Activated T-cell treated with anti-CD3 and anti-CD28 coated beads, Interleukin-2, amount 50 U/mL, for 72 hours (primary cell): ENCODE measurements at regions not wholly inside any gene's neighbourhood (a gene's known extent, or its start where the extent isn't known, plus 50 kb on each side); places are given as distances from the start of the nearest gene placed in this dataset.

Experiments used
- ATAC-seq, 2 donors: fragments of 150-1000 bp; cut with Tn5 transposase; replicated peaks in 1 of 2; 2 replicates each; pipeline ENCODE4 v1.10.0; 2021; ENCODE audit warnings: moderate library complexity in 2 of 2, mild to moderate bottlenecking in 1 of 2
- DNase-seq, 2 donors: peaks; one replicate each; pipeline ENCODE4 v3.0.0; 2021 to 2022; ENCODE audit warnings: mixed read lengths in 1 of 2
- H3K27ac Mint-ChIP-seq: one replicate; pipeline ENCODE4 v1.8.0; 2022; ENCODE audit warnings: mild to moderate bottlenecking, moderate library complexity, mixed read lengths
- H3K27me3 Mint-ChIP-seq: one replicate; pipeline ENCODE4 v1.8.0; 2022; ENCODE audit warnings: low read depth, mixed read lengths
- H3K36me3 Mint-ChIP-seq, 2 donors: one replicate each; pipeline ENCODE4 v1.8.0; 2022; ENCODE audit warnings: mixed read lengths in 2 of 2, mild to moderate bottlenecking in 1 of 2; ENCODE audit not compliant: insufficient read depth in 2 of 2
- H3K4me1 Mint-ChIP-seq: one replicate; pipeline ENCODE4 v1.8.0; 2022; ENCODE audit warnings: low read depth, mixed read lengths
- H3K4me3 Mint-ChIP-seq, 2 donors: one replicate each; pipeline ENCODE4 v1.8.0; 2022; ENCODE audit warnings: mild to moderate bottlenecking in 2 of 2, mixed read lengths in 2 of 2, moderate library complexity in 2 of 2
- H3K9me3 Mint-ChIP-seq, 2 donors: one replicate each; pipeline ENCODE4 v1.8.0; 2022; ENCODE audit warnings: mixed read lengths in 2 of 2

- DNase-seq (no peak), ATAC-seq (no peak)
- Mint-ChIP-seq H3K9me3 (peaks cover 4 to 7% of the 10 kb centered on the region in 2 donors), H3K4me1 (no peaks in the 10 kb centered on the region), H3K27ac (no peak overlapping the region), H3K4me3 (no peak overlapping the region), H3K27me3 (peaks cover 14% of the 10 kb centered on the region), H3K36me3 (peaks cover 0 to 1% of the 10 kb centered on the region in 2 donors)
These were observed 124.4 kb upstream of the MAP1B start for GRCh38 chr5:71982717-71983395.

- Mint-ChIP-seq H3K4me1 (no peaks in the 10 kb centered on the region), H3K27me3 (peaks cover 26% of the 10 kb centered on the region), H3K9me3 (peaks cover 4 to 7% of the 10 kb centered on the region in 2 donors), H3K36me3 (peaks cover 0 to 1% of the 10 kb centered on the region in 2 donors), H3K4me3 (no peak overlapping the region), H3K27ac (no peak overlapping the region)
- ATAC-seq (no peak), DNase-seq (no peak)
These were observed 121.2 kb upstream of the MAP1B start for GRCh38 chr5:71986101-71986500.

GRCh38 chr5:71988808-71989207 is 118.5 kb upstream of the MAP1B start:
- H3K27ac Mint-ChIP-seq, result no peak overlapping the region

GRCh38 chr5:71993600-71993999 is 113.7 kb upstream of the MAP1B start:
- Mint-ChIP-seq H3K27ac (no peak overlapping the region), H3K9me3 (no peaks in the 10 kb centered on the region), H3K4me1 (no peaks in the 10 kb centered on the region), H3K27me3 (peaks cover 14% of the 10 kb centered on the region), H3K36me3 (no peaks in the 10 kb centered on the region), H3K4me3 (no peak overlapping the region)
- ATAC-seq (no peak), DNase-seq (no peak)

More at GRCh38 chr5:71988808-71989207, 118.5 kb upstream of the MAP1B start:
- DNase-seq, result no peak
- Mint-ChIP-seq H3K9me3 (peaks cover 0 to 2% of the 10 kb centered on the region in 2 donors), H3K36me3 (no peaks in the 10 kb centered on the region), H3K4me1 (no peaks in the 10 kb centered on the region), H3K27me3 (peaks cover 16% of the 10 kb centered on the region), H3K4me3 (no peak overlapping the region)
- ATAC-seq, result no peak

GRCh38 chr5:71996789-71997188 is 110.5 kb upstream of the MAP1B start:
- Mint-ChIP-seq H3K9me3 (no peaks in the 10 kb centered on the region), H3K27ac (no peak overlapping the region), H3K27me3 (peaks cover 7% of the 10 kb centered on the region), H3K4me1 (no peaks in the 10 kb centered on the region), H3K36me3 (no peaks in the 10 kb centered on the region), H3K4me3 (no peak overlapping the region)
- ATAC-seq, result no peak
- DNase-seq, result no peak

GRCh38 chr5:71998746-71999145 is 108.5 kb upstream of the MAP1B start:
- H3K9me3 Mint-ChIP-seq, result no peaks in the 10 kb centered on the region
- no peak overlapping the region for H3K4me3 Mint-ChIP-seq
- H3K27me3 Mint-ChIP-seq, result peaks cover 7% of the 10 kb centered on the region
- ATAC-seq (no peak), DNase-seq (no peak)
- H3K36me3 Mint-ChIP-seq, result no peaks in the 10 kb centered on the region
- H3K27ac Mint-ChIP-seq, result no peak overlapping the region
- H3K4me1 Mint-ChIP-seq, result no peaks in the 10 kb centered on the region

- H3K36me3 Mint-ChIP-seq, result no peaks in the 10 kb centered on the region
- no peak for DNase-seq
- H3K4me3 Mint-ChIP-seq, result no peak overlapping the region
- H3K27ac Mint-ChIP-seq, result no peak overlapping the region
- H3K9me3 Mint-ChIP-seq, result no peaks in the 10 kb centered on the region
- no peaks in the 10 kb centered on the region for H3K4me1 Mint-ChIP-seq
- peaks cover 7% of the 10 kb centered on the region for H3K27me3 Mint-ChIP-seq
- no peak for ATAC-seq
These were observed 106.6 kb upstream of the MAP1B start for GRCh38 chr5:72000707-72001106.

- H3K27me3 Mint-ChIP-seq, result peaks cover 15% of the 10 kb centered on the region
These were observed 101.6 kb upstream of the MAP1B start for GRCh38 chr5:72005671-72006070.

GRCh38 chr5:72006361-72006760 is 100.9 kb upstream of the MAP1B start:
- H3K4me3 Mint-ChIP-seq, result no peak overlapping the region
- H3K27me3 Mint-ChIP-seq, result peaks cover 15% of the 10 kb centered on the region
- no peaks in the 10 kb centered on the region for H3K36me3 Mint-ChIP-seq
- no peaks in the 10 kb centered on the region for H3K9me3 Mint-ChIP-seq
- no peak for DNase-seq
- H3K27ac Mint-ChIP-seq, result no peak overlapping the region
- H3K4me1 Mint-ChIP-seq, result no peaks in the 10 kb centered on the region
- ATAC-seq, result no peak

More at GRCh38 chr5:72005671-72006070, 101.6 kb upstream of the MAP1B start:
- no peak for DNase-seq
- Mint-ChIP-seq H3K4me1 (no peaks in the 10 kb centered on the region), H3K9me3 (no peaks in the 10 kb centered on the region), H3K36me3 (no peaks in the 10 kb centered on the region), H3K27ac (no peak overlapping the region), H3K4me3 (no peak overlapping the region)
- no peak for ATAC-seq

- Mint-ChIP-seq H3K9me3 (no peaks in the 10 kb centered on the region), H3K36me3 (no peaks in the 10 kb centered on the region), H3K4me3 (no peak overlapping the region), H3K27me3 (peaks cover 15% of the 10 kb centered on the region), H3K27ac (no peak overlapping the region), H3K4me1 (no peaks in the 10 kb centered on the region)
- ATAC-seq (no peak), DNase-seq (no peak)
These were observed 99.8 kb upstream of the MAP1B start for GRCh38 chr5:72007336-72008111.

- no peak for ATAC-seq
- H3K27me3 Mint-ChIP-seq, result peaks cover 25% of the 10 kb centered on the region
- H3K27ac Mint-ChIP-seq, result no peak overlapping the region
- no peak for DNase-seq
- no peaks in the 10 kb centered on the region for H3K36me3 Mint-ChIP-seq
- no peaks in the 10 kb centered on the region for H3K4me1 Mint-ChIP-seq
- H3K9me3 Mint-ChIP-seq, result no peaks in the 10 kb centered on the region
- H3K4me3 Mint-ChIP-seq, result no peak overlapping the region
These were observed 98.0 kb upstream of the MAP1B start for GRCh38 chr5:72009280-72009679.

GRCh38 chr5:72010430-72010829 is 96.8 kb upstream of the MAP1B start:
- H3K4me3 Mint-ChIP-seq, result no peak overlapping the region
- no peaks in the 10 kb centered on the region for H3K36me3 Mint-ChIP-seq
- DNase-seq, result no peak
- no peak overlapping the region for H3K27ac Mint-ChIP-seq
- ATAC-seq, result no peak
- peaks cover 31% of the 10 kb centered on the region for H3K27me3 Mint-ChIP-seq
- H3K4me1 Mint-ChIP-seq, result no peaks in the 10 kb centered on the region
- H3K9me3 Mint-ChIP-seq, result no peaks in the 10 kb centered on the region

- Mint-ChIP-seq H3K4me3 (no peak overlapping the region), H3K4me1 (no peaks in the 10 kb centered on the region), H3K36me3 (no peaks in the 10 kb centered on the region), H3K27ac (no peak overlapping the region), H3K9me3 (no peaks in the 10 kb centered on the region), H3K27me3 (peaks cover 22% of the 10 kb centered on the region)
- DNase-seq, result no peak
- no peak for ATAC-seq
These were observed 94.4 kb upstream of the MAP1B start for GRCh38 chr5:72012906-72013305.
